GM06990 (cell line): ENCODE measurements at regions not wholly inside any gene's neighbourhood (a gene's known extent, or its start where the extent isn't known, plus 50 kb on each side); places are given as distances from the start of the nearest gene placed in this dataset.

Experiments used
- DNase-seq: peaks from one replicate; pipeline ENCODE4 v3.0.0-alpha.2; 2011; ENCODE audit not compliant: insufficient read length; ENCODE audit errors: extremely low read depth
- H3K27me3 ChIP-seq: replicated peaks from 2 replicates; pipeline ENCODE4 v1.6.0; 2011; ENCODE audit warnings: low read length; ENCODE audit not compliant: control insufficient read depth, insufficient read depth
- H3K36me3 ChIP-seq: 2 replicates; pipeline ENCODE4 v1.5.1; 2011; ENCODE audit warnings: low read length; ENCODE audit not compliant: control insufficient read depth, insufficient read depth
- H3K4me3 ChIP-seq: replicated peaks from 2 replicates; pipeline ENCODE4 v1.5.1; 2011; ENCODE audit warnings: low read depth, mild to moderate bottlenecking, control low read depth, low read length
- TF ChIP-seq, protein P1 (sequence below): IDR thresholded peaks from 2 replicates; pipeline ENCODE4 v1.5.1; 2011; ENCODE audit warnings: low read length, control low read depth, mild to moderate bottlenecking, inconsistent platforms; ENCODE audit not compliant: insufficient read depth, poor library complexity, severe bottlenecking

DNA sequence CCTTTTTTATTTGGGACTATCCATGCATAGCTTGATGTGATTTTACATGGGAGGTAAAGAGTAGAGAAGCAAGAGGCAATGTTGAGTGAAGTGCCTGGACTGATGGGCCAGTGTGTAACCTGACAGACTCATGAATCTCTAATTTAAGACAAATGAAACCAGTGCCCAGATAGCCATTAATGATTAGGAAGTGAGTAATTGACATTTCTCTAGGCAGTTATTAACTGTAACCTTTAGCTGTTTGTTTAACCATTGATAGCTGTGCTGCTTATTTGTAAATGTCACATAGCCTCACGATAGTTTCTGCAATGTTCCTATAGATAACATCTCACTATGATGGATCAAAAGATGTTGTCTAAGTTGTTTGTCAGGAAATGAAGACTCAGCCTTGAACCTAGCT lies 1047.5 kb upstream of the SPRY2 start:
- Histone ChIP-seq H3K36me3 (no peaks in the 10 kb centered on the region), H3K4me3 (no peak overlapping the region), H3K27me3 (no peaks in the 10 kb centered on the region)
- no peak for DNase-seq
- TF ChIP-seq, protein P1, sequence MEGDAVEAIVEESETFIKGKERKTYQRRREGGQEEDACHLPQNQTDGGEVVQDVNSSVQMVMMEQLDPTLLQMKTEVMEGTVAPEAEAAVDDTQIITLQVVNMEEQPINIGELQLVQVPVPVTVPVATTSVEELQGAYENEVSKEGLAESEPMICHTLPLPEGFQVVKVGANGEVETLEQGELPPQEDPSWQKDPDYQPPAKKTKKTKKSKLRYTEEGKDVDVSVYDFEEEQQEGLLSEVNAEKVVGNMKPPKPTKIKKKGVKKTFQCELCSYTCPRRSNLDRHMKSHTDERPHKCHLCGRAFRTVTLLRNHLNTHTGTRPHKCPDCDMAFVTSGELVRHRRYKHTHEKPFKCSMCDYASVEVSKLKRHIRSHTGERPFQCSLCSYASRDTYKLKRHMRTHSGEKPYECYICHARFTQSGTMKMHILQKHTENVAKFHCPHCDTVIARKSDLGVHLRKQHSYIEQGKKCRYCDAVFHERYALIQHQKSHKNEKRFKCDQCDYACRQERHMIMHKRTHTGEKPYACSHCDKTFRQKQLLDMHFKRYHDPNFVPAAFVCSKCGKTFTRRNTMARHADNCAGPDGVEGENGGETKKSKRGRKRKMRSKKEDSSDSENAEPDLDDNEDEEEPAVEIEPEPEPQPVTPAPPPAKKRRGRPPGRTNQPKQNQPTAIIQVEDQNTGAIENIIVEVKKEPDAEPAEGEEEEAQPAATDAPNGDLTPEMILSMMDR = no peak

DNA sequence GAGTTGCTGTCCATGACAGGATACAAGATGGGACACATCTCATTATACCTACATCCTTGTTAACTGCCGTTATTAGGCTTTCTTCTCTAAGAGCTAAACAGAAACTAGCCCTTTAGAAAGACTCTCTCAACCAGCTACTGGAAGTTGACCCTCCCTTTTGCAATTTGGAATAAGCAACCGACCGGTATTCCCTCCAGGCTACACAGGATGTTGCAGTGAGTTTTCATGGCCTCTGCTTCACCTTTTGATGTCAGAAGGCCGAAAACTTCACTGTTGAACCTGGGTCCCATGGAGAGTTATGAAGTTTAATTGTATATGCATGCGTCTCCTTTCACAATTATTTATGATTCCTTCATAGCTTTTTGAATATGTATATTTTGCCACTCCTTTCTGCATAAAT lies 1042.5 kb upstream of the SPRY2 start:
- H3K4me3 ChIP-seq = no peak overlapping the region
- TF ChIP-seq, protein P1 = no peak
- no peaks in the 10 kb centered on the region for H3K36me3 ChIP-seq
- no peaks in the 10 kb centered on the region for H3K27me3 ChIP-seq
- no peak for DNase-seq

DNA sequence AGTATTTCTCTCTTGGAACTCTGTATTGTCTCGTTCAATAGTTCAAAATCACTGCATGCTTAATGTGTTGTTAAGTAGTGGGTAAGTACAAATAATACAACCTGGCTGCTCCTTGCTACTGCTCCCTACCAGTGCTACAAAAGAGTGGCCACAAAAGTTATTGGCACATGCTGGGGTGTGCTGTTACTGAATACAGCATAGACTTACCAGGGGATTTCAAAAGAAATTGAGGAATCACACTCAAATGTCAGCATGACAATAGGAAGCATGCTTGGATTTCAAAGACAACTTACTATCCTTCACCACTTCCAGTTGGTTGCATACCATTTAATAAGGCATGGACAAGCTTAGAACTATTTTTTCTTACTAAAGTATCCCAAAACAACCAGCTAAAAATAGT lies 1041.3 kb upstream of the SPRY2 start:
- Histone ChIP-seq H3K4me3 (no peak overlapping the region), H3K36me3 (no peaks in the 10 kb centered on the region), H3K27me3 (no peaks in the 10 kb centered on the region)
- TF ChIP-seq, protein P1 = no peak
- DNase-seq = no peak

DNA sequence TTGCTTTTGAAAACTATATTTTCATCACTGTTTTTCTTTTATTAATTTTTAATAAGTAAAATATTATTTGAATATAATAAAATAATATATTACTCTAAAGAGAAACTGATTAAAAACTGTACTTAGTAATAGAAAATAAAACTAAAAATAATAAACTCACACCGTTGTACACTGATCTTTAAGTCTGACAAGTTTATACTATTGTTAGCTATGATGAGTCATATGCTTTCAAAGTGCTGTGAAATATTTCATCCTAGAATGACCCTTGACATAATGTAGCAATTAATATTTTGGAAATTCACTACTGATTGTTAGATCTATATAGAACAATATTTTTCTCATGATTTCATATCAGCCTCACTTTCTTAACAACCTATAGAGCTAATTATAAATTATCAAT lies 1040.6 kb upstream of the SPRY2 start:
- Histone ChIP-seq H3K27me3 (no peaks in the 10 kb centered on the region), H3K4me3 (no peak overlapping the region), H3K36me3 (no peaks in the 10 kb centered on the region)
- no peak for DNase-seq
- TF ChIP-seq, protein P1 = no peak

DNA sequence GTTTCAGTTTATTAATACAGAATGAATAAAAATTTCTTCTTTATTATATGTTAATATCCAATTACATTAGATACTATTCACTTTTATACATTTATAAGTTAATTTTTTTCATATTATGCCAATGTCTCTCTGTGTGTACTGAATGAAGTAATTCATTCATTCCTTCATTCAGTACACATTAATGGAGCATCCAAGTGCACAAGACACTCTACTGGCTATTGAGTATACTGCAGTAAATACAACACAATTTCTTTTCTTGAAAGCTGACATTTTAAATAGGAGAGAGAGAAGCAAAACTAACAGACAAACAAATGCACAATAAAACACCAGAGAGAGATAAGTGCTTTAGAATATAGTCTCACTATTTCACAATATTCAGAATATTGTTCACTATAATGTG lies 1038.3 kb upstream of the SPRY2 start:
- no peak for DNase-seq
- Histone ChIP-seq H3K4me3 (no peak overlapping the region), H3K36me3 (no peaks in the 10 kb centered on the region), H3K27me3 (no peaks in the 10 kb centered on the region)
- TF ChIP-seq, protein P1 = no peak

DNA sequence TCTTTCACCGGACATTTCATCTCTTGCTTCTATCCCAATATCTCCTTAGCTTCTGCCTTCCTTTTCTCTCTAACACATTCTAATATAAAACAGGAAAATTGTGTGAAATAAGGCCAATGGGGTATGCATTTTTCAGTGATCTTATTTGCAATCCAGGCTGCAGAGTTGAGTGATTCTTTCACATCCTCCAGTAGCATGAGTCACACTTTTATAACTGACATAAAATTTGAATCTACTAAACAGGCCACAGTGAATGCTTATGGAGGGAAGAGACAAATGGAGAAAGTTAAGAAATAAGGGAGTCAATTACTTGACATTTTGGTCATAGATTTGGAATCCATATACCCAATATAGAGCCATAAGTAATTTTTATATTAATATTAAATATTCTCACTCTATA lies 1037.0 kb upstream of the SPRY2 start:
- TF ChIP-seq, protein P1 = no peak
- H3K27me3 ChIP-seq = no peaks in the 10 kb centered on the region
- no peak for DNase-seq
- no peak overlapping the region for H3K4me3 ChIP-seq
- H3K36me3 ChIP-seq = no peaks in the 10 kb centered on the region
